Endodermal cell (in vitro differentiated cells): ENCODE measurements at regions not wholly inside any gene's neighbourhood (a gene's known extent, or its start where the extent isn't known, plus 50 kb on each side); places are given as distances from the start of the nearest gene placed in this dataset.
A peak's percentile ranks its signal among the peaks of the same experiment; 100 is the strongest.

ENCODE experiments used
- DNase-seq: peaks from one replicate; pipeline ENCODE4 v3.0.0-alpha.2; 2017
- H3K27ac ChIP-seq: 2 replicates; pipeline ENCODE4 v1.5.1; 2013; ENCODE audit warnings: mild to moderate bottlenecking, low read depth, low read length, moderate library complexity
- H3K27me3 ChIP-seq: 2 replicates; pipeline ENCODE4 v1.6.1; 2013; ENCODE audit warnings: mild to moderate bottlenecking, low read length, moderate library complexity; ENCODE audit not compliant: insufficient read depth, control insufficient read depth, poor library complexity, severe bottlenecking
- H3K36me3 ChIP-seq: 2 replicates; pipeline ENCODE4 v1.7.0; 2013; ENCODE audit warnings: mild to moderate bottlenecking, low read length, moderate library complexity; ENCODE audit not compliant: control insufficient read depth, insufficient read depth
- H3K4me1 ChIP-seq: one replicate; pipeline ENCODE4 v1.7.0; 2013; ENCODE audit warnings: low read length; ENCODE audit not compliant: control insufficient read depth, insufficient read depth
- H3K4me3 ChIP-seq: 2 replicates; pipeline ENCODE4 v1.5.1; 2013; ENCODE audit warnings: mild to moderate bottlenecking, low read length, moderate library complexity
- H3K9ac ChIP-seq: 2 replicates; pipeline ENCODE4 v1.6.1; 2013; ENCODE audit warnings: mild to moderate bottlenecking, low read length, moderate library complexity; ENCODE audit not compliant: poor library complexity, severe bottlenecking; ENCODE audit errors: extremely low read depth
- H3K9me3 ChIP-seq: 2 replicates; pipeline ENCODE4 v1.6.1; 2013; ENCODE audit warnings: mild to moderate bottlenecking, low read length, moderate library complexity; ENCODE audit not compliant: control insufficient read depth
- H3K27ac Mint-ChIP-seq: 2 replicates; pipeline ENCODE4 v1.8.0; 2020; ENCODE audit warnings: mixed read lengths
- H3K27me3 Mint-ChIP-seq: 2 replicates; pipeline ENCODE4 v1.8.0; 2021; ENCODE audit warnings: mild to moderate bottlenecking, mixed read lengths; ENCODE audit not compliant: insufficient read depth
- H3K36me3 Mint-ChIP-seq: 2 replicates; pipeline ENCODE4 v1.8.0; 2020; ENCODE audit warnings: low read depth, mixed read lengths
- H3K4me1 Mint-ChIP-seq: 2 replicates; pipeline ENCODE4 v1.8.0; 2020; ENCODE audit warnings: mixed read lengths
- H3K4me3 Mint-ChIP-seq: 2 replicates; pipeline ENCODE4 v1.8.0; 2020; ENCODE audit warnings: mild to moderate bottlenecking, moderate library complexity, mixed read lengths
- H3K9me3 Mint-ChIP-seq: 2 replicates; pipeline ENCODE4 v1.8.0; 2020; ENCODE audit warnings: mild to moderate bottlenecking, mixed read lengths
- WGBS, 2 experiments: methylation state at CpG; one replicate each; pipeline versions ENCODE4 v1.1.5 to v1.1.7; 2013; ENCODE audit warnings: missing lambda C conversion rate in 2 of 2, mixed read lengths in 1 of 2; ENCODE audit not compliant: insufficient coverage in 1 of 2, insufficient read length in 1 of 2; 5-methylcytosine and 5-hydroxymethylcytosine counted together
- TF ChIP-seq, protein P1 (sequence below): fragments of 200-600 bp; sonication (generic); conservative IDR thresholded peaks from 2 replicates; pipeline ENCODE4 v1.5.0; 2021; ENCODE audit warnings: antibody characterized with exemption, mild to moderate bottlenecking

DNA sequence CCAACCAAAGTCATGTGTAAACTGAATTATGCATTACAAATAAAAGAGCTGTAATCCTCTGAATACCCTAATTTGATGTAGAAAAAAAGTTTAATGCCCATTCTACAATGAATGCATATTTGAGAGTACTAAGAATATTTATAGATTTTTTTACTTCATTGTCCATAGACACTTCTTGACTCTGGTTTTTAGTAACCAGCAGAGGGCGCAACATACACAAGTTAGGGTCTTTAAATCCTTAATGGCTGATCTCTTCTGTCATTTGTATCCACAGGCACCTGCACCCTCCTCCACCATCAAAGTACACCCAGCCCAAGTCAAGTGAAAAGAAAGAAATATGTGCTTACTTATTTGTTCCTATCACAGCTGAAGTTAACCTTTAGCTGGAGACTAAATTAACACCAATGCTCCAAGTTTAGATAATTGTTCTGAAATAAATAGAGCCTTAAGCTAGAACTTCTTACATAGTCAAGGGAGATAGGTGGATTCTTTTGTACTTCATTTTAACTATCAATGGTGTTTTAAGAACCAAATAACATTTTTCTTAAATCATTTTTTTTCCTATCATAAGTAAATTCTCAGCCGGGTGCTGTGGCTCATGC is 524.2 kb upstream of the DAB2 start:
- Histone ChIP-seq H3K4me1 (no peaks in the 10 kb centered on the region), H3K27ac (no peak overlapping the region), H3K4me3 (no peak overlapping the region), H3K9me3 (no peaks in the 10 kb centered on the region), H3K9ac (no peak overlapping the region), H3K36me3 (no peaks in the 10 kb centered on the region), H3K27me3 (no peaks in the 10 kb centered on the region)
- H3K4me3 Mint-ChIP-seq, result no peak overlapping the region
- no peaks in the 10 kb centered on the region for H3K4me1 Mint-ChIP-seq
- no peak overlapping the region for H3K27ac Mint-ChIP-seq
- 50 to 60% methylated on average over 1 to 2 of the region's 2 CpGs for WGBS, 2 experiments
- peak; percentile 59 for DNase-seq
- TF ChIP-seq, protein P1, sequence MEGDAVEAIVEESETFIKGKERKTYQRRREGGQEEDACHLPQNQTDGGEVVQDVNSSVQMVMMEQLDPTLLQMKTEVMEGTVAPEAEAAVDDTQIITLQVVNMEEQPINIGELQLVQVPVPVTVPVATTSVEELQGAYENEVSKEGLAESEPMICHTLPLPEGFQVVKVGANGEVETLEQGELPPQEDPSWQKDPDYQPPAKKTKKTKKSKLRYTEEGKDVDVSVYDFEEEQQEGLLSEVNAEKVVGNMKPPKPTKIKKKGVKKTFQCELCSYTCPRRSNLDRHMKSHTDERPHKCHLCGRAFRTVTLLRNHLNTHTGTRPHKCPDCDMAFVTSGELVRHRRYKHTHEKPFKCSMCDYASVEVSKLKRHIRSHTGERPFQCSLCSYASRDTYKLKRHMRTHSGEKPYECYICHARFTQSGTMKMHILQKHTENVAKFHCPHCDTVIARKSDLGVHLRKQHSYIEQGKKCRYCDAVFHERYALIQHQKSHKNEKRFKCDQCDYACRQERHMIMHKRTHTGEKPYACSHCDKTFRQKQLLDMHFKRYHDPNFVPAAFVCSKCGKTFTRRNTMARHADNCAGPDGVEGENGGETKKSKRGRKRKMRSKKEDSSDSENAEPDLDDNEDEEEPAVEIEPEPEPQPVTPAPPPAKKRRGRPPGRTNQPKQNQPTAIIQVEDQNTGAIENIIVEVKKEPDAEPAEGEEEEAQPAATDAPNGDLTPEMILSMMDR, result peak; percentile 91
- H3K9me3 Mint-ChIP-seq, result peaks cover 9% of the 10 kb centered on the region
- H3K36me3 Mint-ChIP-seq, result no peaks in the 10 kb centered on the region
- H3K27me3 Mint-ChIP-seq, result no peaks in the 10 kb centered on the region

GRCh38 chr5:39948341-39948740 is 523.6 kb upstream of the DAB2 start:
- Mint-ChIP-seq H3K36me3 (no peaks in the 10 kb centered on the region), H3K27me3 (no peaks in the 10 kb centered on the region), H3K9me3 (peaks cover 9% of the 10 kb centered on the region), H3K27ac (no peak overlapping the region), H3K4me1 (no peaks in the 10 kb centered on the region), H3K4me3 (no peak overlapping the region)
- no peak overlapping the region for H3K27ac ChIP-seq
- H3K4me1 ChIP-seq, result no peaks in the 10 kb centered on the region
- H3K9ac ChIP-seq, result no peak overlapping the region
- no peaks in the 10 kb centered on the region for H3K27me3 ChIP-seq
- H3K4me3 ChIP-seq, result no peak overlapping the region
- TF ChIP-seq, protein P1, result no peak
- H3K36me3 ChIP-seq, result no peaks in the 10 kb centered on the region
- no peak for DNase-seq
- no peaks in the 10 kb centered on the region for H3K9me3 ChIP-seq
- WGBS, 2 experiments, result 100% methylated on average over 1 of the region's 1 CpG

DNA sequence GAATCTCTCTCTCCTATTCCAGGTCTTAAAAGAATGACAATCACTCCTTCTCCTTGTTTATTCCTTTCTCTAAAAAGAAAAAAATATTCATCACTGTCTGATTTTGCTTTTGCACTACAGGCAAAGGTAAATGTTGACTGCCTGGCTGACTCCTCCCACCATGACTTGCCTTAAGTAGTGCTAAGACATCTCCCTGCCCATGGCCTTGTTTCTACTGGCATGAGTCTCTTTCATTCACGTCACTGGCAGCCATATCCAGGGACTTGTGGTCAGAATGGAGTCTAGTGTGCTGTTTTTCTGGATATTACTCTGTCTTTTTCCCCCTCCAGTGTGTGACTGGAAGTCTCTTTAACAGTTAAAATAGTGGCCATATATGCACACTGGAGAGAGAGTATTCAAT is 522.9 kb upstream of the DAB2 start:
- WGBS, 2 experiments, result 88% methylated on average over 1 of the region's 1 CpG; no CpG with 5 or more reads in 1 of the 2 experiments
- no peak for DNase-seq

More for the DNA sequence above, 522.9 kb upstream of the DAB2 start:
- Histone ChIP-seq H3K27me3 (no peaks in the 10 kb centered on the region), H3K9ac (no peak overlapping the region), H3K36me3 (no peaks in the 10 kb centered on the region), H3K4me3 (no peak overlapping the region), H3K4me1 (no peaks in the 10 kb centered on the region), H3K27ac (no peak overlapping the region), H3K9me3 (no peaks in the 10 kb centered on the region)
- H3K27ac Mint-ChIP-seq, result no peak overlapping the region
- no peaks in the 10 kb centered on the region for H3K4me1 Mint-ChIP-seq
- no peaks in the 10 kb centered on the region for H3K27me3 Mint-ChIP-seq
- no peak overlapping the region for H3K4me3 Mint-ChIP-seq
- TF ChIP-seq, protein P1, result no peak
- H3K36me3 Mint-ChIP-seq, result no peaks in the 10 kb centered on the region
- peaks cover 9% of the 10 kb centered on the region for H3K9me3 Mint-ChIP-seq
